Psoas muscle (tissue), 7 donors: ENCODE measurements at regions not wholly inside any gene's neighbourhood (a gene's known extent, or its start where the extent isn't known, plus 50 kb on each side); places are given as distances from the start of the nearest gene placed in this dataset.
A peak's percentile ranks its signal among the peaks of the same experiment; 100 is the strongest.

Source experiments
- ATAC-seq, 4 donors: fragments of 200-7000 bp; cut with Tn5 transposase; one replicate each; pipeline ENCODE4 v1.9.1; 2020; ENCODE audit warnings: moderate library complexity in 3 of 4, mild to moderate bottlenecking in 2 of 4
- DNase-seq, 2 donors: peaks; one replicate each; pipeline ENCODE4 v3.0.0-alpha.2; 2020
- H3K27ac ChIP-seq: fragments of 200-600 bp; one replicate; pipeline ENCODE4 v1.8.0; 2022
- H3K27me3 ChIP-seq, 3 donors: fragments of 200-600 bp in 1 of 3; one replicate each; pipeline versions ENCODE4 v1.6.1 to v1.8.0; 2013 to 2022; ENCODE audit warnings: low read length in 2 of 3, mild to moderate bottlenecking in 2 of 3, moderate library complexity in 1 of 3; ENCODE audit not compliant: insufficient read depth in 3 of 3
- H3K36me3 ChIP-seq, 2 donors: fragments of 200-600 bp in 1 of 2; one replicate each; pipeline versions ENCODE4 v1.6.1 to v1.8.0; 2013 to 2022; ENCODE audit warnings: low read depth in 1 of 2, mild to moderate bottlenecking in 1 of 2, moderate library complexity in 1 of 2; ENCODE audit not compliant: insufficient read depth in 1 of 2
- H3K4me1 ChIP-seq: fragments of 200-600 bp; one replicate; pipeline ENCODE4 v1.8.0; 2022
- H3K4me3 ChIP-seq: fragments of 200-600 bp; one replicate; pipeline ENCODE4 v1.8.0; 2022; ENCODE audit warnings: mild to moderate bottlenecking
- H3K9me3 ChIP-seq: fragments of 200-600 bp; one replicate; pipeline ENCODE4 v1.8.0; 2022
- CTCF ChIP-seq: fragments of 200-600 bp; IDR thresholded peaks from one replicate; pipeline ENCODE4 v1.8.0; 2022; ENCODE audit warnings: antibody characterized with exemption
- WGBS, 3 donors: extraction: QIAGEN DNeasy Blood & Tissue Kit; methylation state at CpG; one replicate each; pipeline versions ENCODE4 v1.1.6 to v1.1.7; 2013; 5-methylcytosine and 5-hydroxymethylcytosine counted together
- intact Hi-C, 2 donors: fragments of 100-400 bp; cut with DNase I; formaldehyde crosslinking; loops; one replicate each; pipeline versions ENCODE4 v1.11.0 to v1.14.2; 2022
- donor health status: healthy with polysubstance abuse.
- donor health status: DM: no; HTN: no; CAD: no; lungs with moderate emphysema.
- donor health status: Bipolar disorder and iron deficiency.
- donor health status: healthy.
- donor health status: DM: yes; HTN: yes; CAD: no.
- donor health status: DM: no; HTN: no; CAD: no.
- donor health status: DM: yes; HTN: yes; CAD: no.

GRCh38 chr11:32312206-32312817 lies 123.0 kb downstream of the WT1 start:
- DNase-seq = no peak
- intact Hi-C loops = loop anchor here in 1 of 2 donors (10.0 kb wide), 1 partner anchor 482 kb away; the partner anchor contains the start of gene CCDC73

GRCh38 chr11:32312865-32313403 lies 122.4 kb downstream of the WT1 start:
- Histone ChIP-seq H3K9me3 (no peaks in the 10 kb centered on the region), H3K36me3 (no peaks in the 10 kb centered on the region), H3K4me3 (no peak overlapping the region), H3K27me3 (peaks cover 0 to 4% (median 0%) of the 10 kb centered on the region in 3 donors), H3K4me1 (no peaks in the 10 kb centered on the region), H3K27ac (no peak overlapping the region)
- peak; percentile 17 for TF ChIP-seq CTCF
- DNase-seq (no peak), ATAC-seq (peak in 3 of 4 donors; percentile 40 to 53 (median 49))
- 34 to 38% (median 36%) methylated on average over 12 of the region's 12 CpGs for WGBS, 3 donors
- intact Hi-C loops = loop anchor here in 1 of 2 donors (10.0 kb wide), 1 partner anchor 482 kb away; the partner anchor contains the start of gene CCDC73

More at GRCh38 chr11:32312206-32312817, 123.0 kb downstream of the WT1 start:
- H3K4me1 ChIP-seq = no peaks in the 10 kb centered on the region
- ATAC-seq = no peak
- no peak overlapping the region for H3K4me3 ChIP-seq
- H3K36me3 ChIP-seq = no peaks in the 10 kb centered on the region
- no peak for TF ChIP-seq CTCF
- H3K27me3 ChIP-seq = peaks cover 0 to 4% (median 0%) of the 10 kb centered on the region in 3 donors
- 62 to 69% (median 65%) methylated on average over 6 of the region's 6 CpGs for WGBS, 3 donors
- no peaks in the 10 kb centered on the region for H3K9me3 ChIP-seq
- H3K27ac ChIP-seq = no peak overlapping the region

- intact Hi-C loops = loop anchor here in 1 of 2 donors (10.0 kb wide), 1 partner anchor 481 kb away; the partner anchor contains the start of gene CCDC73
- Histone ChIP-seq H3K4me3 (no peak overlapping the region), H3K9me3 (no peaks in the 10 kb centered on the region), H3K27me3 (peaks cover 0 to 4% (median 0%) of the 10 kb centered on the region in 3 donors), H3K36me3 (no peaks in the 10 kb centered on the region), H3K4me1 (no peaks in the 10 kb centered on the region), H3K27ac (no peak overlapping the region)
- no peak for TF ChIP-seq CTCF
- WGBS, 3 donors = 38 to 53% (median 51%) methylated on average over 6 of the region's 6 CpGs
- ATAC-seq (no peak), DNase-seq (no peak)
Observed at GRCh38 chr11:32313477-32313876, 121.9 kb downstream of the WT1 start.

GRCh38 chr11:32315121-32315520 lies 120.2 kb downstream of the WT1 start:
- no peaks in the 10 kb centered on the region for H3K36me3 ChIP-seq
- H3K27ac ChIP-seq = no peak overlapping the region
- no peaks in the 10 kb centered on the region for H3K9me3 ChIP-seq
- H3K27me3 ChIP-seq = peaks cover 0 to 4% (median 0%) of the 10 kb centered on the region in 3 donors
- intact Hi-C loops = loop anchor here in 1 of 2 donors (10.0 kb wide), 1 partner anchor 480 kb away; the partner anchor contains the start of gene CCDC73
- TF ChIP-seq CTCF = no peak
- DNase-seq = no peak
- ATAC-seq = no peak
- WGBS, 3 donors = 67 to 79% (median 75%) methylated on average over 4 of the region's 4 CpGs
- H3K4me3 ChIP-seq = no peak overlapping the region
- no peaks in the 10 kb centered on the region for H3K4me1 ChIP-seq
